Cardiac muscle cell (in vitro differentiated cells and primary cell): ENCODE measurements at regions not wholly inside any gene's neighbourhood (a gene's known extent, or its start where the extent isn't known, plus 50 kb on each side); places are given as distances from the start of the nearest gene placed in this dataset.

ENCODE experiments used
- DNase-seq, 2 donors: peaks; one replicate each; pipeline versions ENCODE4 v3.0.0 to v3.0.0-alpha.2; 2010 to 2017; ENCODE audit warnings: low read depth in 1 of 2, low spot score in 1 of 2
- H3K27ac ChIP-seq: fragments of 200-600 bp; sonication (generic); 2 replicates; pipeline ENCODE4 v1.5.1; 2016
- H3K27me3 ChIP-seq: fragments of 200-600 bp; sonication (generic); 2 replicates; pipeline ENCODE4 v1.6.0; 2016; ENCODE audit warnings: control low read depth
- H3K36me3 ChIP-seq: fragments of 200-600 bp; sonication (generic); 2 replicates; pipeline ENCODE4 v1.5.1; 2016; ENCODE audit warnings: control low read depth
- H3K4me1 ChIP-seq: fragments of 200-600 bp; sonication (generic); 2 replicates; pipeline ENCODE4 v1.8.1; 2017; ENCODE audit warnings: low read depth, mild to moderate bottlenecking, mixed run types
- H3K4me3 ChIP-seq: fragments of 200-600 bp; sonication (generic); 2 replicates; pipeline ENCODE4 v1.5.1; 2016; ENCODE audit warnings: mild to moderate bottlenecking
- H3K9me3 ChIP-seq: fragments of 200-600 bp; sonication (generic); 2 replicates; pipeline ENCODE4 v1.5.1; 2017; ENCODE audit warnings: low read depth, mild to moderate bottlenecking, control low read depth
- CTCF ChIP-seq: IDR thresholded peaks from 2 replicates; pipeline ENCODE4 v1.5.1; 2012; ENCODE audit warnings: low read depth, mild to moderate bottlenecking, low read length

GRCh38 chr19:13622766-13623715 is 116.8 kb upstream of the CACNA1A start:
- Histone ChIP-seq H3K9me3 (no peaks in the 10 kb centered on the region), H3K27me3 (peaks cover 11% of the 10 kb centered on the region), H3K4me3 (no peak overlapping the region), H3K4me1 (peaks cover 8% of the 10 kb centered on the region), H3K36me3 (no peaks in the 10 kb centered on the region), H3K27ac (no peak overlapping the region)
- TF ChIP-seq CTCF = no peak
- peak in 1 of 2 donors; percentile 27 for DNase-seq

- Histone ChIP-seq H3K36me3 (no peaks in the 10 kb centered on the region), H3K27ac (no peak overlapping the region), H3K4me3 (no peak overlapping the region), H3K27me3 (peaks cover 11% of the 10 kb centered on the region), H3K9me3 (no peaks in the 10 kb centered on the region), H3K4me1 (peaks cover 8% of the 10 kb centered on the region)
- no peak for TF ChIP-seq CTCF
- peak in 1 of 2 donors; percentile 64 for DNase-seq
Measured at GRCh38 chr19:13621413-13621812, 115.1 kb upstream of the CACNA1A start.

- no peak for TF ChIP-seq CTCF
- Histone ChIP-seq H3K27ac (no peak overlapping the region), H3K27me3 (peaks cover 11% of the 10 kb centered on the region), H3K36me3 (no peaks in the 10 kb centered on the region), H3K4me3 (no peak overlapping the region), H3K9me3 (no peaks in the 10 kb centered on the region), H3K4me1 (peaks cover 8% of the 10 kb centered on the region)
- DNase-seq = peak in 1 of 2 donors; percentile 5
Measured at GRCh38 chr19:13619203-13619632, 112.9 kb upstream of the CACNA1A start.

- H3K27ac ChIP-seq = no peak overlapping the region
- H3K36me3 ChIP-seq = no peaks in the 10 kb centered on the region
- no peak for TF ChIP-seq CTCF
- H3K4me1 ChIP-seq = no peaks in the 10 kb centered on the region
- DNase-seq = no peak
- peaks cover 11% of the 10 kb centered on the region for H3K27me3 ChIP-seq
- no peak overlapping the region for H3K4me3 ChIP-seq
- H3K9me3 ChIP-seq = no peaks in the 10 kb centered on the region
Measured at GRCh38 chr19:13615890-13616289, 109.6 kb upstream of the CACNA1A start.

GRCh38 chr19:13613447-13613846 is 107.2 kb upstream of the CACNA1A start:
- Histone ChIP-seq H3K9me3 (no peaks in the 10 kb centered on the region), H3K27me3 (peaks cover 4% of the 10 kb centered on the region), H3K4me1 (no peaks in the 10 kb centered on the region), H3K4me3 (no peak overlapping the region), H3K36me3 (no peaks in the 10 kb centered on the region), H3K27ac (no peak overlapping the region)
- TF ChIP-seq CTCF = no peak
- DNase-seq = no peak
